Right kidney (tissue), 1 donor: ENCODE measurements at regions not wholly inside any gene's neighbourhood (a gene's known extent, or its start where the extent isn't known, plus 50 kb on each side); places are given as distances from the start of the nearest gene placed in this dataset.

Experiments used
- DNase-seq: peaks from one replicate; pipeline ENCODE4 v3.0.0-alpha.2; 2016

- no peak for DNase-seq
These were observed 806.3 kb upstream of the ARPP21 start for GRCh38 chr3:34832865-34833508.

GRCh38 chr3:34837848-34838741 lies 801.2 kb upstream of the ARPP21 start:
- DNase-seq = no peak

GRCh38 chr3:34842706-34843480 lies 796.4 kb upstream of the ARPP21 start:
- no peak for DNase-seq

GRCh38 chr3:34844323-34844620 lies 795.1 kb upstream of the ARPP21 start:
- DNase-seq = no peak

GRCh38 chr3:34851137-34851536 lies 788.2 kb upstream of the ARPP21 start:
- DNase-seq = no peak

GRCh38 chr3:34852844-34853439 lies 786.4 kb upstream of the ARPP21 start:
- no peak for DNase-seq

- DNase-seq = no peak
These were observed 783.0 kb upstream of the ARPP21 start for GRCh38 chr3:34856081-34856947.

GRCh38 chr3:34858067-34858660 lies 781.2 kb upstream of the ARPP21 start:
- no peak for DNase-seq

- DNase-seq = no peak
These were observed 779.6 kb upstream of the ARPP21 start for GRCh38 chr3:34859746-34860145.

GRCh38 chr3:34862456-34862855 lies 776.9 kb upstream of the ARPP21 start:
- no peak for DNase-seq

GRCh38 chr3:34863485-34863884 lies 775.8 kb upstream of the ARPP21 start:
- no peak for DNase-seq

GRCh38 chr3:34864011-34864410 lies 775.3 kb upstream of the ARPP21 start:
- no peak for DNase-seq

- DNase-seq = no peak
These were observed 774.0 kb upstream of the ARPP21 start for GRCh38 chr3:34865346-34865745.

- no peak for DNase-seq
These were observed 770.4 kb upstream of the ARPP21 start for GRCh38 chr3:34868935-34869334.

GRCh38 chr3:34869696-34870095 lies 769.6 kb upstream of the ARPP21 start:
- DNase-seq = no peak

GRCh38 chr3:34872406-34872805 lies 766.9 kb upstream of the ARPP21 start:
- DNase-seq = no peak

GRCh38 chr3:34876997-34877396 lies 762.3 kb upstream of the ARPP21 start:
- no peak for DNase-seq

GRCh38 chr3:34878488-34878887 lies 760.8 kb upstream of the ARPP21 start:
- DNase-seq = no peak

- no peak for DNase-seq
These were observed 758.3 kb upstream of the ARPP21 start for GRCh38 chr3:34881026-34881425.

GRCh38 chr3:34882764-34883163 lies 756.6 kb upstream of the ARPP21 start:
- DNase-seq = no peak

GRCh38 chr3:34884007-34884406 lies 755.3 kb upstream of the ARPP21 start:
- DNase-seq = no peak
